ENCODE measurements at regions not wholly inside any gene's neighbourhood (a gene's known extent, or its start where the extent isn't known, plus 50 kb on each side); places are given as distances from the start of the nearest gene placed in this dataset.

DNA sequence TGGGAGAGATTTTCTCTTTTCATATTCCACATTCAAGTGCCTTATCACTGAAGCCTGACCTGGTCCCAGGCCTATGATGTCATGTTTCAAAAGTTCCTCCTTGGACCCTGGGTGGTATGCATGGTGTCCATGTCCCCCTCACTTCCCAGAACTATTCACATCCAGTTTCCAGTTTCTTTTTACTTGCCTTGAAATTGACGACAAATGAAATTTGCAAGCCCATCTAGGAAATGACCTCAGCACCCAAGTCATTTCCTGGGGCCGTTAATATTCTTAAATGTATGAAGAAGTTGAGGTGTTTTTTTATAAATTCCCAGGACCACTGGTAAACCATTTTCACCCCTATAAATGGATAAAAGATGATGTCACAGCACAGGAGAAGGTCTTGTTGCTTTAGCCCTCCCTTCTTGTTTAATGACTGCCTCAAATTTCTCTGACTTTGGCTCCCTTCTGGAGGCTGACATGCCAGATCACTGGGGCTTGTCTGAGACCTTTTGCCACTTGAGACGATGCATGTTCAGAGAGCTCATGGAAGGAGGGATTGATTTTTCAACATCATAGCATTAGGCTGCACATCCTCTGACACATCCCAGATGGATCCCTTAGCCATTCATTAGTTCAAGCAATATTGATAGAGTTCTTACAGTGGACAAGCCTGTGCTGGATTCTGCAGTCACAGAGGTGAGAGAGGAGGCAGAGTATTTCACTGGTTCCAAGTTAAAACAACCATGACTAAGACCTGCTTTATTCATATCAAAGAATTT lies 221.3 kb downstream of the PLPP3 start:
- no peak for DNase-seq (ENCODE audit: low read depth in 1 of 2, low spot score in 1 of 2)

GRCh38 chr1:56356376-56356990 lies 222.9 kb downstream of the PLPP3 start:
- no peak for DNase-seq (ENCODE audit: low read depth in 1 of 2, low spot score in 1 of 2)

DNA sequence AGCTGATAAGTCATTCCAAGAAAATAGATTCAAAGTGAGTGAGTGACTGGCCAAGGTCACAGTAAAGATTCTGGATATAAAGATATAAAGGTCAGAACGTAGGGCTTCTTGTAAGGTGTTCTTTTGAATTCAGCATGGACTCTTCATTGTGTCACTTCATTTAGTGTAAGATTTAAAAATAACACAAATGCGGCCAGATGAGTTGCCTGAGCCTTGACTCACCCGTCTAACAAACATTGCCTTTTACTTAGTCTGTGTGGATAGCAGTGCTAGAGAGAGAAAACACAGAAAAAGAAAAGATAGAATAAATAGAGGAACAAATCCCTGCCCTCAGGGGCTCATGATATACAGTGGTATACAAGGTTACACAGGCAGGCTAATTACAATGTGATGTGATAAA lies 223.4 kb downstream of the PLPP3 start:
- DNase-seq (ENCODE audit: low read depth in 1 of 2, low spot score in 1 of 2), result no peak

- no peak for DNase-seq (ENCODE audit: low read depth in 1 of 2, low spot score in 1 of 2)
Observed at GRCh38 chr1:56355422-56355821, 223.9 kb downstream of the PLPP3 start.

DNA sequence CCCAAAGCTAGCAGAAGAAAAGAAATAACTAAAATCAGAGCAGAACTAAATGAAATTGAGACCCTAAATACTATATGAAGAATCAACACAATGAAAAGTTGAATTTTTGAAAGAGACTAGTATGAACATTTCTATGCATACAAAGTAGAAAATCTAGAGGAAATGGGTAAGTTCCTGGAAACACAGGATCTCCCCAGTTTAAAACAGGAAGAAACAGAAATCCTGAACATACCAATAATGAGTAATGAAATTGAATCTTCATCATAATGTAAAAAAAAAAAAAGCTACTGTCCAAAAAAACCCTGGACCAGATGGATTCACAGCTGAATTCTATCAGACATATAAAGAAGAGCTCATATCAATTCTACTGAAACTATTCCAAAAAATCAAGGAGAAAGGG lies 233.5 kb downstream of the PLPP3 start:
- DNase-seq (ENCODE audit: low read depth in 1 of 2, low spot score in 1 of 2), result no peak

DNA sequence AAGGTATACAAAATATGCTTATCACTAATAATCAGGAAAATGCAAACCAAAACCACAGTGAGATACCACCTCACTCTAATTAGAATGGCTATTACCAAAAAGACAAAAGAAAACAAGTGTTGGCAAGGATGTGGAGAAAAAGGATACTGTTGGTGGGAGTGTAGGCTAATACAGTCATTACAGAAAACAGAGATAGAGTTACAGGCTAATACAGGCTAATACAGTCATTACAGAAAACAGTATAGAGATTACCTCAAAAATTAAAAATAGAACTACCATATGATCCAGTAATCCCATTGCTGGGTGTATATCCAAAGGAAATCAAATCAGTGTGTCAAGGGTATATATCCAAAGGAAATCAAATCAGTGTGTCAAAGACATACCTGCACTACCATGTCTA lies 238.4 kb downstream of the PLPP3 start:
- no peak for DNase-seq (ENCODE audit: low read depth in 1 of 2, low spot score in 1 of 2)

DNA sequence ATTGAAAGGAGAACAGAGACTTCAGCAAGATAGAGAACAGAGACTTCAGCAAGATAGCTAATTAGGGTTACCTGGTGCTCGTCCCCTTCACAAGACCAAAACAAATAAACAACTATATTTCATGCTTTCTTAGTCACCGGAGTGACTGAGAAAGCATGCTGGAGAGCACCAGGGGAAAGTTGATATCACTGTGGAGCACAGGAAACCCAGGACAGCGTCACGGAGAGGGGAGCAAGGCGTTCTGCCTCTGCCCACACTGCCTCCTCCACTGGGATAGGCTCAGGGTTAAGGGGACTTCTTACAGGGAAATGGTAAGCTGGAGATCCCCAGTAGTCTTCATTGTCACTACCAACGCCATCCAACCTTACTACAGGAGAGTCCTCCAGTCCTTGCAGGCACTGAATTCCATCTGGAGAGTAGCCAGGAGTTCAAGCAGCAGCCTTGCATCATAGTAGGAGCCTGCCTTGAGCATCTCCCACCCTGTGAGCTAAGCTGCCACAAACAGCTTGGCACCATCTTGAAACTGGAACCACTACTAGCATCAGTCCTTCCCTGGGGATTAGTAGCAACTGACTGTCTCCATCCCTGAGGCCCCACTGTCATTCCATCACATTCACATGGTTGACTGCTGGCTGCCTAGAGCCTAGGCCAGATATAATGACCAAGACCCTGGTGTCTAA lies 239.4 kb downstream of the PLPP3 start:
- no peak for DNase-seq (ENCODE audit: low read depth in 1 of 2, low spot score in 1 of 2)

DNA sequence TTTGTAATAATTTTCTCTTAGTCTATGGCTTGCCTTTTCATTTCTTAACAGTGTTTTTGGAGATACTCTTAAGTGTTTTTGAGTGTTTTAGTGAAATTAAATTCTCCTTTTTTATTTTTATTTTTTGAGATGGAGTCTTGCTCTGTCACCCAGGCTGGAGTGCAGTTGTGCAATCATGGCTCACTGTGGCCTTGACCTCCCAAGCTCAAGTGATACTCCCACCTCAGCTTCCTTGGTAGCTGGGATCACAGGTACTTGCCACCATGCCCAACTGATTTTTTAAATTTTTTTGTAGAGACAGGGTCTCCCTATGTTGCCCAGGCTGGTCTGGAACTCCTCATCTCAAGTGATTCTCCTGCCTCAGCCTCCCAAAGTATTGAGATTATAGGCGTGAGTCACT lies 240.3 kb downstream of the PLPP3 start:
- DNase-seq (ENCODE audit: low read depth in 1 of 2, low spot score in 1 of 2), result no peak

DNA sequence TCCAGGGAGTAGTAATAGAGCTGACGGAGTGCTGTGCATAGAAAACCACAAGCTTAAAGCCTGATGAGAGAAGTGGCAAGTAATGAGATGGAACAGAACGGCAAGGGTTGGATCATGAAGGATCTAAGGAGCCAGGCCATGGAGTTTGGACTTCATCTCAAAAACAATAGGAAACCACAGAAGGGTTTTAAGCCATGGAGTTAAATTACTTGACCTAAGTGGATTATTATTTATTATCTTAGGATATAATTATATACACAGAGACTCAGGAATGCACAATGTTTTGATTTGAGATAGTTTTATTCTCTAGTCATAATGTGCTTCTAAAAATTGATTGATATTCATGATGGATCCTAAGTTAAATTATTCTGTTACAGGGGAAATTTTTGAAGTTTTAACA lies 242.4 kb downstream of the PLPP3 start:
- DNase-seq (ENCODE audit: low read depth in 1 of 2, low spot score in 1 of 2), result no peak

DNA sequence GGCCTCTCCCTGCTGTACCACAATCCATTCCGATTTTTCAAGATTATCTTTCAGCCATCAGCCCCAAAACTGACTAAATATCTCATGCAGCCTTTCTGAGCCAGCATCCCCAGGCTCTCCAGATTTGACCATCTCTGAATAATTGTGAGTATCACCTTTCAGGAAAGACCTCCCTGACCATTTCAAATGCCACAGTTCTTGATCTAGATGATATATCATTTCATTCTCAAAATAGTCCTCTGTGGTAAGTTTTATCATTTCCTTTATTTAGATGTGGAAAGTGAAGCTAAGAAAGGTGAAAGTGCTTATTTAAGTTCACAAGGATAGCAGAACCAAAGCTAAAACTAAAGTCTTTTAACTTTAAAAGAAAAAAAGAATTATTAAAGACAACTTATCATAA lies 244.0 kb downstream of the PLPP3 start:
- DNase-seq (ENCODE audit: low read depth in 1 of 2, low spot score in 1 of 2), result no peak

DNA sequence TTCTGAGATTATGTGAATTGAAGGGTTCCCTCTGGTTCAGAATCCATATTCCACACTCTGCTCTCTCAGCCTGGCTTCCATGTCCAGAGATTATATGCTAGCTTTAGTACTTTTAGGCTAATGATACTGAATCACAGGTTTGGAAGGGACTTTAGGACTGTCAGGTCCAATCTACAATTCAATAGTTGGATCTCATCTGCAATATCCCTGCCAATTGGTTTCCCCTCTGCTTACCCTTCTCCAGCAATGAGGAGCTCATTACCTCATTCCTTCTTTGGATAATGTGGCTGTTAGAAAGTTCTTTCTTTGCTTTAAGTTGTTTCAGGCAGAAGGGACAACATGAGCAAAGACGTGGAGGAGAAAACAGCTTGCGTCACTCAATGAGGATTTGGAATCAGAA lies 245.3 kb downstream of the PLPP3 start:
- DNase-seq (ENCODE audit: low read depth in 1 of 2, low spot score in 1 of 2), result no peak

- no peak for DNase-seq (ENCODE audit: low read depth in 1 of 2, low spot score in 1 of 2)
Observed at GRCh38 chr1:56333461-56333860, 245.9 kb downstream of the PLPP3 start.

- DNase-seq (ENCODE audit: low read depth in 1 of 2, low spot score in 1 of 2), result no peak
Observed at GRCh38 chr1:56331892-56332567, 247.3 kb downstream of the PLPP3 start.

DNA sequence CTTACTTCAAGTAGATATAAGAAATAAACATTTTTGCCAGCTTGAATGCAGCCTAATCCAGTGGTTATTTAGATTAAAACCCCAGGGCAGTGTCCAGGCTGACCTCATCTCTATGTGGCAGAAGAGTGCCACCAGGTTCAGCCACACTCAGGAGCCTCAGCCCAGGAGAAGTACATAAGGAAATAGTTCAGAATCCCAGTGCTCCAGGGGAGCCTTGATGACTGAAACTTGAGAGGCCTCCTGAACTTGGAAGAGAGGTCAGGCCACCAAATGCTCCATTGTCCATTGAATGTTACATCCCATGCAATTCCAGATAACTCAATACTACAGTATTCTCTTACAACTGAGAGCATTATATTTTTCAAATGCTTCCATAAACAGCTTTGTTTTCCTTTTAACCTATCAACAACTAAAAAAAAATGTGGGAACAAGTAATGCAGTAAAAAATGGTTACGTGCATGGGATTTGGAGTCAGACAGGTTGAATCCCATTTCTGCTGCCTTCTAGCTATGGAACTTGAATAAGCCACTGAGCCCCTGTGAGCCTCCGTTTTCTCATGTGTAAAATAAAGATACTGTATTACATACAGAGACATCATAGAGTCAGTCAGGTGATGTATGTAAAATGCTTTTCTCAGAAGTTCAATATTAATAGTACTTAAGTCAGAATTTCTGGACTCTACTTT lies 248.0 kb downstream of the PLPP3 start:
- DNase-seq (ENCODE audit: low read depth in 1 of 2, low spot score in 1 of 2), result no peak

GRCh38 chr1:56330391-56331026 lies 248.9 kb downstream of the PLPP3 start:
- DNase-seq (ENCODE audit: low read depth in 1 of 2, low spot score in 1 of 2), result no peak

- DNase-seq (ENCODE audit: low read depth in 1 of 2, low spot score in 1 of 2), result no peak
Observed at GRCh38 chr1:56329970-56330369, 249.4 kb downstream of the PLPP3 start.

DNA sequence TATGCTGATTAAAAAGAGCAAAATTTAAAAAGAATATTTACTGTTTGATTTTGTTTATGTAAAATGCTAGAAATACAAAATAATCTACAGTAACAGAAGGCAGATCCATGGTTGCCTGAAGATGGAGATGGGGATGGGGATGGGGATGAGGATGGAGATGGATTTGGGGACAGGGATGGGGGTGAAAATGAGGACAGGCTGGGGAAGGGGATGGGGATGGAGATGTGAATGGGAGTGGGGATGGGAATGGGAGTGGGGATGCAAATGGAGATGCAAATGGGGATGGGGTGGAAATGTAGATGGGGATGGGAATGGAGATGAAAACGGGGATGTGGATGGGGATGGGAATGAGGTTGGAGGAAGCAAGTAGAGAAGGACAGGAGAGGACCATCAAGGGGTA lies 252.2 kb downstream of the PLPP3 start:
- DNase-seq (ENCODE audit: low read depth in 1 of 2, low spot score in 1 of 2), result no peak

- no peak for DNase-seq (ENCODE audit: low read depth in 1 of 2, low spot score in 1 of 2)
Observed at GRCh38 chr1:56326056-56326455, 253.3 kb downstream of the PLPP3 start.

- DNase-seq (ENCODE audit: low read depth in 1 of 2, low spot score in 1 of 2), result no peak
Observed at GRCh38 chr1:56324504-56324903, 254.9 kb downstream of the PLPP3 start.

- DNase-seq (ENCODE audit: low read depth in 1 of 2, low spot score in 1 of 2), result no peak
Observed at GRCh38 chr1:56322211-56322610, 257.2 kb downstream of the PLPP3 start.

GRCh38 chr1:56321150-56321490 lies 258.2 kb downstream of the PLPP3 start:
- DNase-seq (ENCODE audit: low read depth in 1 of 2, low spot score in 1 of 2), result no peak
